Activated T-helper 1 cell treated with anti-CD3 and anti-CD28 coated beads, Interleukin-12 subunit alpha, Interleukin-12 subunit beta, Interleukin-2, Interleukin-4 antibody, amounts not matched to agents 30 ng/mL and 10 ng/mL and 1 ng/mL, durations not matched to agents 14 hours and 24 hours and 36 hours (primary cell): ENCODE measurements at regions not wholly inside any gene's neighbourhood (a gene's known extent, or its start where the extent isn't known, plus 50 kb on each side); places are given as distances from the start of the nearest gene placed in this dataset.

Source experiments
- DNase-seq: peaks from one replicate; pipeline ENCODE4 v3.0.0; 2021; ENCODE audit warnings: low spot score
- H3K27ac Mint-ChIP-seq: one replicate; pipeline ENCODE4 v1.8.0; 2021; ENCODE audit warnings: mild to moderate bottlenecking, mixed read lengths
- H3K27me3 Mint-ChIP-seq: one replicate; pipeline ENCODE4 v1.8.0; 2022; ENCODE audit warnings: mild to moderate bottlenecking, moderate library complexity, mixed read lengths; ENCODE audit not compliant: insufficient read depth
- H3K36me3 Mint-ChIP-seq: one replicate; pipeline ENCODE4 v1.8.0; 2021; ENCODE audit warnings: low read depth, mixed read lengths
- H3K4me1 Mint-ChIP-seq: one replicate; pipeline ENCODE4 v1.8.0; 2021; ENCODE audit warnings: low read depth, mixed read lengths
- H3K4me3 Mint-ChIP-seq: one replicate; pipeline ENCODE4 v1.8.0; 2021; ENCODE audit warnings: mild to moderate bottlenecking, moderate library complexity, mixed read lengths
- H3K9me3 Mint-ChIP-seq: one replicate; pipeline ENCODE4 v1.8.0; 2021; ENCODE audit warnings: mixed read lengths
- intact Hi-C: fragments of 100-400 bp; cut with micrococcal nuclease; formaldehyde crosslinking; loops from one replicate; pipeline ENCODE4 v1.15.1; 2024

DNA sequence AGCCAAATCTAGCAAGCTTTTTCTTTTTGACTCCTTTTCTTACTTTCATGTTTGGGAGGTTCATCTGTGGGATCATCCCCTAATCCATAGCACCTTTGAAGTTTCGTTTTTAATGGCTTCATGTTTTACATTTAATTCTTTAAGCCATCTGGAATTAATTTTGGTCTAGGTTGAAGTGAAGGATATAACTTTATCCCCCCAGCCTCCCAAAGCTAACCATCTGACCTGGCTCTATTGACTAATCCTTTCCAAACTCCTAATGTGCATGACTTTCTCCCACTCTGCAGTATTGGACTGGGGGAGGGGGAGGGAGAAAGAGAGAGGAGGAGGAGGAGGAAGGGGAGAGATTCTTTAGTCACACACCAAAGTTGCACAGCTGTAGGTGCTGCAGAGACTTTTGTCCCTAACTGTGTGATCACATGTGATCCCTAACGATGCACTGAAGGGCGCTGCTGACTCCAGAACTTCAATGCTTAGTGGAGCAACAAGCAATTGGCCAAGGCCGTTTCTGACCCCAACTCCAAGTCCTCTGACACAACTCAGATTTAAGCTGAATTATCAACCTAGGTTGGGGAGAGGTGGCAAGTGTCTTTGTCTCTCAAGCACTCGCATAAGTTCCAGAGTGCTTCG lies 191.6 kb downstream of the HUNK start:
- H3K4me1 Mint-ChIP-seq, result no peaks in the 10 kb centered on the region
- no peak overlapping the region for H3K4me3 Mint-ChIP-seq
- intact Hi-C loops, result no loop called here
- no peaks in the 10 kb centered on the region for H3K36me3 Mint-ChIP-seq
- H3K27ac Mint-ChIP-seq, result no peak overlapping the region
- H3K9me3 Mint-ChIP-seq, result no peaks in the 10 kb centered on the region
- H3K27me3 Mint-ChIP-seq, result peaks cover 3% of the 10 kb centered on the region
- DNase-seq, result no peak

DNA sequence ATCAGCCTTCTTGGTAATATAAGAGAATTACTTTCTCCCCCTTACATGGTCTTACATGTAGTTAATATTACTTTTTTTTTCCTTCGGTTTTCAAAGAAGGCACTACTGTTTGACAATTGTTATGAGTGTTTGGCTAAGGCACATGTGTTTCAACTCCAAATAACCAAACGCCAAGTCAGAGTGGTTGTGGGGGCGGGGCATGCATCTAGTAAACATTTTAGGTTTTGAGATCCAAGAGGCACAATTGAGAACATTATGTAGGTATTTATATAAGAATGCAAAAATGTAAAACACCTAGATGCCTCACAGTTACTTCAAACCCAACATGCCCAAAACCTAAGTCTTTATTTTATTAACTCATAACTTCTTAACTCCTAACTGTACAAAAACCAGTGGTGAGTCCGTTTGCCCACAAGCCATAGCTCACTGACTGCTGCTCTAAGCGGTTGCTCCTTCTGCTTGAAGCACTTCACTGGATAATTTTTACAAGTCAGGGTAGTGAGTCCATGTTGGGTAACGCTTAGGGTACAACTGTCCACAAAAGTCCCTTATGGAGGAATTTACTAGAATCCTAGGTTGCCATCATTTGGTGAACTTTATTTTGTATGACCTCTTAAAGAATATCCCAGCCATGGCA lies 189.9 kb downstream of the HUNK start:
- Mint-ChIP-seq H3K27me3 (peaks cover 3% of the 10 kb centered on the region), H3K4me3 (no peak overlapping the region), H3K27ac (no peak overlapping the region), H3K4me1 (no peaks in the 10 kb centered on the region), H3K9me3 (no peaks in the 10 kb centered on the region), H3K36me3 (no peaks in the 10 kb centered on the region)
- intact Hi-C loops, result no loop called here
- no peak for DNase-seq

DNA sequence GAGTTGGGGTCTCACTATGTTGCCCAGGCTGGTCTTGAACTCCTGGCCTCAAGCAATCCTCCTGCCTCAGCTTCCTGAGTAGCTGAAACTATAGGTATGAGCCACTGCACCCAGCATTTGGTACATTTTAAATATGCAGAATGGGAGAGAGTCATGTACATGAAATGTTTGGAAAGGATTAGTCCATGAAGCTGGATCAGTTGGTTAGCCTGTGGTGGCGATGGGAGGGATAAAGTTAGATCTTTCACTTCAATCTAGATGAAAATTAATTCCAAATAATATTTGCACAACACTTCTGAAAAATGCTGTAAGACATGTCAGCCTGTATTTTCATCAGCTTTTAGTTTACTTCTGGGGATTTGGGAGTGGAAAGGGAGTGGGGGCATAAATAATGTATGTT lies 188.9 kb downstream of the HUNK start:
- Mint-ChIP-seq H3K4me1 (no peaks in the 10 kb centered on the region), H3K9me3 (no peaks in the 10 kb centered on the region), H3K27me3 (peaks cover 3% of the 10 kb centered on the region)

DNA sequence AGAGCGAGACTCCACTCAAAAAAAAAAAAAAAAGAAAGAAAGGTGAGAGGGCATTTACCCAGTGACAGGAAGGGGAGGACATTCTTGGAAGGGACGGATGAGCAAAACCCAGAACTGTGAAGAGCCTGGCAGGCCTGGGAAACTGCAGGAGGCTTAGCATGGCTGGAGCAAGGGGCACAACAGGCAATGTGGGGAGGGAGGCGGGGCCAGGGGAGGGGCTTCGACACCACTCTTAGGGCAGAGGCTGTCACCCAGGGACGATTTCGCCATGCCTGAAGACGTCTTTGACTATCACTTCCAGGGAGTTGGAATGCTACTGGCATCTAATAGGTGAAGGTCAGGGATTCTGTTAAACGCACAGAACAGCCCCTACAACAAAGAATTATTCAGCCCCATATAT lies 184.0 kb downstream of the HUNK start:
- no peak overlapping the region for H3K27ac Mint-ChIP-seq
- H3K9me3 Mint-ChIP-seq, result peaks cover 5% of the 10 kb centered on the region
- no peak for DNase-seq
- intact Hi-C loops, result no loop called here
- H3K36me3 Mint-ChIP-seq, result no peaks in the 10 kb centered on the region
- no peak overlapping the region for H3K4me3 Mint-ChIP-seq
- no peaks in the 10 kb centered on the region for H3K27me3 Mint-ChIP-seq
- no peaks in the 10 kb centered on the region for H3K4me1 Mint-ChIP-seq

More for the DNA sequence above, 188.9 kb downstream of the HUNK start:
- no peak for DNase-seq
- Mint-ChIP-seq H3K27ac (no peak overlapping the region), H3K4me3 (no peak overlapping the region), H3K36me3 (no peaks in the 10 kb centered on the region)
- intact Hi-C loops, result no loop called here

DNA sequence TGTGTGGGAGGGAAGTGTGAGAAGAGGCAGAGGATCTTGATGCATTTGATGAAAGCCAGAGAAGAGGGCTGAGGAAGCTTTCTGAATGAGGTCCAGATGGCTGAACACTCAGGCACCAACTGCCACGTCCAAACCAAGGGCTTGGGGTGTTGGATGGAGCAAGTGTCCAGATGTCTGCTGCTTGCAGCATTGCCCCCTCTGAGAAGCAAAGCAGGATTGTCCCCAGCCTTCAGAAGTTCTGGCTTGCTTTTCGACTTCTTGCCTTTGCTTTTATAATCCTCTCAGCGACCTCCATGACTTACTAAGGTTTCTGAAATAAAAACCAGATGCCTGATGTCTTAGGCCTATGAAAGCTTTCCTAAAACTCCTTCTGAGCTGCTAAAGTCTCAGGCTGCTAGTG lies 182.5 kb downstream of the HUNK start:
- Mint-ChIP-seq H3K27ac (no peak overlapping the region), H3K4me3 (no peak overlapping the region), H3K9me3 (peaks cover 5% of the 10 kb centered on the region), H3K4me1 (no peaks in the 10 kb centered on the region), H3K36me3 (no peaks in the 10 kb centered on the region), H3K27me3 (no peaks in the 10 kb centered on the region)
- no peak for DNase-seq
- intact Hi-C loops, result no loop called here
